SK-N-MC (cell line): ENCODE measurements at regions not wholly inside any gene's neighbourhood (a gene's known extent, or its start where the extent isn't known, plus 50 kb on each side); places are given as distances from the start of the nearest gene placed in this dataset.
"Not testable (repeated sequence)": the region's sequence is repeated elsewhere in the genome, so short reads cannot be mapped to it uniquely, and the experiment has no call there.

Experiments used
- DNase-seq: peaks from one replicate; pipeline ENCODE4 v3.0.0-alpha.2; 2011; ENCODE audit warnings: low read depth, low spot score
- H3K27ac ChIP-seq: fragments of 200-600 bp; sonication (generic); 2 replicates; pipeline ENCODE4 v1.5.1; 2016; ENCODE audit warnings: mixed run types
- H3K36me3 ChIP-seq: fragments of 200-600 bp; sonication (generic); 2 replicates; pipeline ENCODE4 v1.6.1; 2017; ENCODE audit warnings: antibody characterized with exemption, low read length, mixed read lengths; ENCODE audit not compliant: insufficient read depth
- H3K4me3 ChIP-seq: fragments of 200-600 bp; sonication (generic); 2 replicates; pipeline ENCODE4 v1.5.1; 2016
- H3K9ac ChIP-seq: fragments of 200-600 bp; sonication (generic); 2 replicates; pipeline ENCODE4 v1.8.0; 2017; ENCODE audit warnings: mixed run types, mixed read lengths; ENCODE audit not compliant: insufficient read length
- H3K9me3 ChIP-seq: fragments of 200-600 bp; sonication (generic); 2 replicates; pipeline ENCODE4 v1.6.1; 2017; ENCODE audit warnings: low read depth, mild to moderate bottlenecking, antibody characterized with exemption, low read length, moderate library complexity, mixed read lengths
- EZH2 ChIP-seq: fragments of 200-600 bp; sonication (generic); IDR thresholded peaks from one replicate; pipeline ENCODE4 v1.6.1; 2017; ENCODE audit warnings: antibody characterized with exemption
- FOXP2 ChIP-seq: optimal IDR thresholded peaks from 2 replicates; pipeline ENCODE3; 2011; ENCODE audit warnings: mild to moderate bottlenecking, moderate library complexity; ENCODE audit not compliant: insufficient read depth; ENCODE audit errors: extremely low read length, control extremely low read depth
- POLR2AphosphoS5 ChIP-seq: IDR thresholded peaks from 2 replicates; pipeline ENCODE4 v1.6.1; 2012; ENCODE audit warnings: mild to moderate bottlenecking, low read depth, low read length, borderline replicate concordance

DNA sequence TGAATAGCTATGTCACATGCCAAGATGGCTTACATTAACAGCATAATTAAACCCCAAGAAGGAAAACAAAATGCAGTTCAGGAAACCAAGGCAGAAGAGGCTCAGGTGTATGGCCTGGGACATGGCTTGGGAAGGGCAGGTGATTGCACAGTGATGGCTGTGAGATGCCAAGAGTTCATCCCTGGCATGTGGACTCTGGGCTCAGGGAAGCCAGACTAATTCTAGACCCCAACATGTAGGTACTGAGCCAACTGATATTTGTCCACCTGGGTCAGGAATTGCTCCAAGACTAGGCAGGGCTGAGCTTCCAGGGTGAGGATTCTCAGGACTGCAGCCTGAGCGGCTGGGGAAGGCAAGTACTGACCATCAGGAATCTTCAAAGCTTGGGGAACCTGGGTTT, 218.4 kb upstream of the PIK3R1 start:
- no peak for TF ChIP-seq EZH2
- no peak for TF ChIP-seq FOXP2
- no peak for TF ChIP-seq POLR2AphosphoS5
- H3K9me3 ChIP-seq, result no peaks in the 10 kb centered on the region

GRCh38 chr5:67996596-67996995, 219.0 kb upstream of the PIK3R1 start:
- H3K4me3 ChIP-seq, result no peak overlapping the region
- no peaks in the 10 kb centered on the region for H3K9me3 ChIP-seq
- no peak overlapping the region for H3K9ac ChIP-seq
- H3K27ac ChIP-seq, result no peak overlapping the region
- DNase-seq, result no peak
- H3K36me3 ChIP-seq, result no peaks in the 10 kb centered on the region
- TF ChIP-seq EZH2 (no peak), POLR2AphosphoS5 (no peak), FOXP2 (no peak)

More for the DNA sequence above, 218.4 kb upstream of the PIK3R1 start:
- Histone ChIP-seq H3K36me3 (no peaks in the 10 kb centered on the region), H3K27ac (no peak overlapping the region), H3K4me3 (no peak overlapping the region), H3K9ac (no peak overlapping the region)
- no peak for DNase-seq

- H3K9ac ChIP-seq, result no peak overlapping the region
- H3K9me3 ChIP-seq, result no peaks in the 10 kb centered on the region
- H3K4me3 ChIP-seq, result no peak overlapping the region
- no peak overlapping the region for H3K27ac ChIP-seq
- no peaks in the 10 kb centered on the region for H3K36me3 ChIP-seq
- no peak for DNase-seq
- TF ChIP-seq POLR2AphosphoS5 (no peak), FOXP2 (no peak), EZH2 (no peak)
These were observed 222.6 kb upstream of the PIK3R1 start for GRCh38 chr5:67992923-67993322.

DNA sequence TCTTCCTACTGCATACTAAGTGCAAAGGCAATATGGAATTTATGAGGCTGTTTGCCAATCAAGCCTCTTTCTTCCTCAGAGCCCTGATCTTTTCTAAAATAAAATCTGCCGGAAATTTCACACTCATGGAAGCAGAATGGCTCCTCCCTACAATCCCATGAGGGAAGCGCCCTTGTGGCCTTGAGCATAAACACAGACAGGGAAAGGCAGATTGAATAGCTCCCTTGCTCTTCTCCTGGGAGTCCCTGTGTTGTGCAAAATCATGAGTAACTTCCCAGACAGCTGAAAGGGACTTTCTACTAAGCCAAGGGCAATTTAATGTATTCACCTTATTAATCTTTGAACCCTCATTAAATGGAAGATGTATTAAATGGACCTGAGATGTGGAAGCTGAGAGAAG, 226.1 kb upstream of the PIK3R1 start:
- Histone ChIP-seq H3K4me3 (peak overlapping the region; percentile 41), H3K9ac (no peak overlapping the region), H3K36me3 (no peaks in the 10 kb centered on the region), H3K27ac (peak overlapping the region; percentile 76), H3K9me3 (no peaks in the 10 kb centered on the region)
- no peak for DNase-seq
- TF ChIP-seq FOXP2 (peak; percentile 26), POLR2AphosphoS5 (no peak), EZH2 (no peak)

- TF ChIP-seq POLR2AphosphoS5, result no peak
- TF ChIP-seq FOXP2, result no peak
- no peak for TF ChIP-seq EZH2
- Histone ChIP-seq H3K4me3 (no peak overlapping the region), H3K27ac (no peak overlapping the region), H3K9ac (no peak overlapping the region), H3K9me3 (no peaks in the 10 kb centered on the region), H3K36me3 (no peaks in the 10 kb centered on the region)
- no peak for DNase-seq
These were observed 228.8 kb upstream of the PIK3R1 start for GRCh38 chr5:67986761-67987160.

DNA sequence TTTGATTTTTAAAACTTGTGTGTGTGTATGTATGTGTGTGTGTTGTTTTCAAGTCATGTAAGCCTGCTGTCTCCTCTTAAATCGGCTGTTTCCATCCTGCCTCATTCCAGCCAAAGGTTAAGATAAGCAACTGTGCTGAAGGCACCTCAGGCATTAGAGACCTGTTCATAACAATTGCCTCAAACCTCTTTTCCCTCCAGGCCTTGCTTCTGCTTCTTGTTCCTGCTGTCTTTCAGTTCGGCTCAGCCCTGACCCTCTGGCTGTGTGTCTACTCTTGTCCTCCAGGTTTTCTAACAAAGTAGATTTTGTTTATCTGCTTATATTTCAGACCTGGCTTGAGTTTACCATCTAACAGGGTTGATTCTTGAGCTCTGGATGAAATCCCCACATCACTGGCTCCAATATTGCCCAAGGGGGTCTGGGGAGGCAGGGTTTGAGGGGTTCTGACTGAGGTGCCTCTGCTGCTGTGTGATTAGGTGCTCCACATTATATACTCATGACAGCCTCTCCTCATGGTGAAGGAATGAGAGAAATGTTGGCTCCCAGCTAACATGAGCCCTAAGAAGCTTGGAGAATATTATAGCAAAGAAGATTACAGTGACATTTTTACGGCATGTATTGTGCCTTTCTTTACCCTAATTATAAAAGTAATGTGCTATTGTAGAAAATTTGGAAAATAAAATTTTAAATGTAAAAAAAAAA, 229.7 kb upstream of the PIK3R1 start:
- Histone ChIP-seq H3K4me3 (no peak overlapping the region), H3K27ac (no peak overlapping the region), H3K9me3 (no peaks in the 10 kb centered on the region), H3K9ac (no peak overlapping the region), H3K36me3 (no peaks in the 10 kb centered on the region)
- DNase-seq, result no peak
- TF ChIP-seq EZH2, result no peak
- no peak for TF ChIP-seq FOXP2
- TF ChIP-seq POLR2AphosphoS5, result no peak

GRCh38 chr5:67984546-67984945, 231.0 kb upstream of the PIK3R1 start:
- no peak overlapping the region for H3K4me3 ChIP-seq
- TF ChIP-seq POLR2AphosphoS5 (no peak), EZH2 (no peak), FOXP2 (no peak)
- no peaks in the 10 kb centered on the region for H3K36me3 ChIP-seq
- peak overlapping the region; percentile 89; the same call in 1 of the 2 replicates for H3K27ac ChIP-seq
- no peak overlapping the region for H3K9ac ChIP-seq
- DNase-seq, result no peak
- no peaks in the 10 kb centered on the region for H3K9me3 ChIP-seq

GRCh38 chr5:67983251-67984110, 232.1 kb upstream of the PIK3R1 start:
- peak overlapping the region; percentile 51 for H3K9ac ChIP-seq

DNA sequence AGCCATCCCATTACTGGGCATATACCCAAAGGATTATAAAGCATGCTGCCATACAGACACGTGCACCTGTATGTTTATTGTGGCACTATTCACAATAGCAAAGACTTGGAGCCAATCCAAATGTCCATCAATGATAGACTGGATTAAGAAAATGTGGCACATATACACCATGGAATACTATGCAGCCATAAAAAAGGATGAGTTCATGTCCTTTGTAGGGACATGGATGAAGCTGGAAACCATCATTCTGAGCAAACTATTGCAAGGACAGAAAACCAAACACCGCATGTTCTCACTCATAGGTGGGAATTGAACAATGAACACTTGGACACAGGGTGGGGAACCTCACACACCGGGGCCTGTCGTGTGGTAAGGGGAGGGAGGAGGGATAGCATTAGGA, 233.4 kb upstream of the PIK3R1 start:
- DNase-seq, H3K9me3 ChIP-seq, H3K9ac ChIP-seq, H3K36me3 ChIP-seq, H3K4me3 ChIP-seq, H3K27ac ChIP-seq: not testable (repeated sequence)

More at GRCh38 chr5:67983251-67984110, 232.1 kb upstream of the PIK3R1 start:
- Histone ChIP-seq H3K36me3 (no peaks in the 10 kb centered on the region), H3K27ac (peak overlapping the region; percentile 89), H3K9me3 (no peaks in the 10 kb centered on the region), H3K4me3 (no peak overlapping the region)
- TF ChIP-seq POLR2AphosphoS5 (no peak; the same call in 1 of the 2 replicates), FOXP2 (no peak), EZH2 (no peak)
- peak; percentile 83 for DNase-seq
